ENCODE measurements at regions not wholly inside any gene's neighbourhood (a gene's known extent, or its start where the extent isn't known, plus 50 kb on each side); places are given as distances from the start of the nearest gene placed in this dataset.

GRCh38 chr5:89816038-89816437 is 593.5 kb downstream of the CETN3 start:
- no peaks in the 10 kb centered on the region for H3K79me2 ChIP-seq (ENCODE audit: control insufficient read depth in 1 of 2, insufficient read depth in 2 of 2, low read length in 2 of 2)
- no peak for FAIRE-seq
- H3K79me1 ChIP-seq (ENCODE audit: low read depth, low read length) = no peaks in the 10 kb centered on the region
- H3K23me2 ChIP-seq (ENCODE audit: low read depth, low read length) = no peaks in the 10 kb centered on the region
- no peak overlapping the region for H2BK12ac ChIP-seq (ENCODE audit: low read depth, low read length)
- H3K36me3 ChIP-seq (ENCODE audit: control insufficient read depth in 2 of 4, insufficient read depth in 4 of 4, low read length in 3 of 4) = no peaks in the 10 kb centered on the region; a peak in 1 of 8 replicates
- H3K27ac ChIP-seq (ENCODE audit: low read depth, low read length) = no peak overlapping the region
- H2BK5ac ChIP-seq (ENCODE audit: low read depth, low read length) = no peak overlapping the region
- H2BK120ac ChIP-seq (replicated peaks; ENCODE audit: low read depth, low read length) = no peak overlapping the region
- H3K56ac ChIP-seq (replicated peaks; ENCODE audit: insufficient read length, low read depth, low read length) = no peak overlapping the region
- H3K4me2 ChIP-seq (ENCODE audit: insufficient read depth in 1 of 2, low read depth in 2 of 2, low read length in 2 of 2) = no peak overlapping the region
- no peaks in the 10 kb centered on the region for H3K9me3 ChIP-seq (ENCODE audit: insufficient read depth in 2 of 2, low read depth in 1 of 2, low read length in 1 of 2)
- TF ChIP-seq NRF1 (IDR thresholded peaks at IDR 0.05; ENCODE audit: low read depth, low read length) (no peak), KDM5A (IDR thresholded peaks at IDR 0.05; ENCODE audit: low read length) (no peak), POU5F1 (IDR thresholded peaks at IDR 0.05; ENCODE audit: low read depth, low read length) (no peak), EGR1 (IDR thresholded peaks at IDR 0.05; ENCODE audit: borderline replicate concordance, low read depth, low read length) (no peak), TCF12 (IDR thresholded peaks at IDR 0.05; ENCODE audit: low read depth, low read length) (no peak), SIRT6 (IDR thresholded peaks at IDR 0.05; ENCODE audit: low read length) (no peak), CHD2 (IDR thresholded peaks at IDR 0.05; ENCODE audit: low read length) (no peak), PHF8 (conservative IDR thresholded peaks at IDR 0.05; ENCODE audit: low read depth, low read length) (no peak), BCL11A (IDR thresholded peaks at IDR 0.05; ENCODE audit: low read depth in 2 of 2, low read length in 2 of 2) (no peak), NANOG (IDR thresholded peaks at IDR 0.05; ENCODE audit: insufficient read depth, low read depth, low read length, poor library complexity, severe bottlenecking) (no peak)
- H2AFZ ChIP-seq (ENCODE audit: low read length) = no peak overlapping the region
- CTCF ChIA-PET (ENCODE audit: partially characterized antibody) = no interaction called here
- no peak overlapping the region for H3K4ac ChIP-seq (replicated peaks; ENCODE audit: insufficient read length, low read depth, low read length)
- H3K23ac ChIP-seq (ENCODE audit: insufficient read length) = no peak overlapping the region
- H3K27me3 ChIP-seq (replicated peaks in 1 of 4; ENCODE audit: control insufficient read depth in 3 of 4, extremely low read depth in 1 of 4, insufficient read depth in 3 of 4, low read length in 3 of 4) = no peaks in the 10 kb centered on the region
- H2AK5ac ChIP-seq (ENCODE audit: low read depth, low read length) = no peak overlapping the region
- H3K4me1 ChIP-seq (replicated peaks in 1 of 4; ENCODE audit: control insufficient read depth in 3 of 4, insufficient read depth in 4 of 4, low read length in 3 of 4) = no peaks in the 10 kb centered on the region
- POLR2A ChIA-PET (ENCODE audit: partially characterized antibody) = no interaction called here
- H3K4me3 ChIP-seq (ENCODE audit: extremely low read depth in 1 of 4, insufficient read depth in 2 of 4, low read depth in 3 of 4, low read length in 4 of 4) = no peak overlapping the region
- no peak overlapping the region for H2BK15ac ChIP-seq (ENCODE audit: low read length)
- H4K8ac ChIP-seq (ENCODE audit: extremely low read depth, insufficient read depth, low read length) = no peak overlapping the region
- no peak overlapping the region for H4K5ac ChIP-seq (ENCODE audit: insufficient read length, low read depth, low read length)
- no peak overlapping the region for H3K18ac ChIP-seq (ENCODE audit: extremely low read depth, low read length)
- H4K91ac ChIP-seq (replicated peaks; ENCODE audit: insufficient read length, low read length) = no peak overlapping the region
- H3K14ac ChIP-seq (ENCODE audit: insufficient read length) = no peak overlapping the region
- DNase-seq (ENCODE audit: low read depth in 1 of 2, low spot score in 2 of 2) = no peak
- no peaks in the 10 kb centered on the region for H4K20me1 ChIP-seq (replicated peaks in 1 of 2; ENCODE audit: control insufficient read depth in 1 of 2, insufficient read depth in 2 of 2, low read length in 2 of 2)
- WGBS, 2 experiments (ENCODE audit: extremely low coverage in 1 of 2, insufficient coverage in 1 of 2, insufficient read length in 1 of 2, insufficient replicate concordance in 2 of 2, low coverage in 1 of 2, low lambda C conversion rate in 2 of 2, missing lambda C conversion rate in 1 of 2) = 95% methylated on average over 2 of the region's 2 CpGs; no CpG with 5 or more reads in 1 of the 2 experiments
- no peak overlapping the region for H2BK20ac ChIP-seq (ENCODE audit: low read length)
- no peak overlapping the region for H3K9ac ChIP-seq (replicated peaks in 1 of 4; ENCODE audit: extremely low read depth in 1 of 4, low read depth in 3 of 4, low read length in 3 of 4)
